Naive thymus-derived CD8-positive, alpha-beta T cell (primary cell): ENCODE measurements at regions not wholly inside any gene's neighbourhood (a gene's known extent, or its start where the extent isn't known, plus 50 kb on each side); places are given as distances from the start of the nearest gene placed in this dataset.
"Not testable (repeated sequence)": the region's sequence is repeated elsewhere in the genome, so short reads cannot be mapped to it uniquely, and the experiment has no call there.

Source experiments
- ATAC-seq, 2 donors: fragments of 150-1000 bp; cut with Tn5 transposase in 1 of 2; sonication (Bioruptor Pico), chemical (Tn5 transposase) in 1 of 2; 1 replicate in 1 of 2; 2 replicates in 1 of 2; pipeline ENCODE4 v1.10.0; 2021; ENCODE audit warnings: mild to moderate bottlenecking in 2 of 2, moderate library complexity in 2 of 2
- POLR2A ChIA-PET: fragments of 350-600 bp; sonication (Branson Sonifier 250); formaldehyde crosslinking; loops from one replicate; lab custom pipeline; 2021; ENCODE audit warnings: antibody characterized with exemption; lab: Charles Lee
- DNase-seq, 10 donors: peaks; one replicate each; pipeline versions ENCODE4 v3.0.0 to v3.0.0-alpha.2; 2020 to 2022
- H3K27ac Mint-ChIP-seq, 10 donors: one replicate each; pipeline ENCODE4 v1.8.0; 2020 to 2022; ENCODE audit warnings: mild to moderate bottlenecking in 10 of 10, mixed read lengths in 10 of 10, moderate library complexity in 4 of 10, inconsistent platforms in 1 of 10
- H3K27me3 Mint-ChIP-seq, 5 donors: one replicate each; pipeline ENCODE4 v1.8.0; 2021 to 2022; ENCODE audit warnings: mixed read lengths in 5 of 5
- H3K36me3 Mint-ChIP-seq, 3 donors: one replicate each; pipeline ENCODE4 v1.8.0; 2020 to 2022; ENCODE audit warnings: mixed read lengths in 3 of 3, mild to moderate bottlenecking in 2 of 3, inconsistent platforms in 1 of 3
- H3K4me1 Mint-ChIP-seq, 4 donors: one replicate each; pipeline ENCODE4 v1.8.0; 2021 to 2022; ENCODE audit warnings: mixed read lengths in 4 of 4
- H3K4me3 Mint-ChIP-seq, 10 donors: one replicate each; pipeline ENCODE4 v1.8.0; 2020 to 2022; ENCODE audit warnings: mild to moderate bottlenecking in 10 of 10, mixed read lengths in 10 of 10, moderate library complexity in 6 of 10, inconsistent platforms in 1 of 10
- H3K9me3 Mint-ChIP-seq, 9 donors: one replicate each; pipeline ENCODE4 v1.8.0; 2020 to 2022; ENCODE audit warnings: mixed read lengths in 9 of 9, mild to moderate bottlenecking in 3 of 9, inconsistent platforms in 1 of 9, moderate library complexity in 1 of 9

GRCh38 chr2:167752734-167753133 is 494.7 kb downstream of the STK39 start:
- peaks cover 0 to 2% (median 0%) of the 10 kb centered on the region in 9 donors for H3K9me3 Mint-ChIP-seq
- POLR2A ChIA-PET = no interaction called here

GRCh38 chr2:167750675-167751074 is 496.7 kb downstream of the STK39 start:
- POLR2A ChIA-PET = no interaction called here
- peaks cover 1 to 15% (median 9%) of the 10 kb centered on the region in 5 donors for H3K27me3 Mint-ChIP-seq

More at GRCh38 chr2:167752734-167753133, 494.7 kb downstream of the STK39 start:
- Mint-ChIP-seq H3K36me3 (no peaks in the 10 kb centered on the region), H3K27me3 (peaks cover 0 to 8% (median 2%) of the 10 kb centered on the region in 5 donors), H3K4me3 (no peak overlapping the region), H3K27ac (no peak overlapping the region), H3K4me1 (no peaks in the 10 kb centered on the region)
- no peak for ATAC-seq
- DNase-seq = no peak

GRCh38 chr2:167749660-167750059 is 497.7 kb downstream of the STK39 start:
- ATAC-seq (no peak), DNase-seq (no peak)
- Mint-ChIP-seq H3K27ac (no peak overlapping the region), H3K9me3 (peaks cover 0 to 2% (median 0%) of the 10 kb centered on the region in 9 donors), H3K4me3 (no peak overlapping the region), H3K27me3 (peaks cover 1 to 20% (median 10%) of the 10 kb centered on the region in 5 donors), H3K4me1 (no peaks in the 10 kb centered on the region), H3K36me3 (no peaks in the 10 kb centered on the region)
- POLR2A ChIA-PET = no interaction called here

More at GRCh38 chr2:167750675-167751074, 496.7 kb downstream of the STK39 start:
- no peak overlapping the region for H3K27ac Mint-ChIP-seq
- H3K4me1 Mint-ChIP-seq = no peaks in the 10 kb centered on the region
- ATAC-seq (no peak), DNase-seq (no peak)
- H3K36me3 Mint-ChIP-seq = no peaks in the 10 kb centered on the region
- peaks cover 0 to 2% (median 0%) of the 10 kb centered on the region in 9 donors for H3K9me3 Mint-ChIP-seq
- H3K4me3 Mint-ChIP-seq = no peak overlapping the region

GRCh38 chr2:167749016-167749415 is 498.4 kb downstream of the STK39 start:
- Mint-ChIP-seq H3K27me3 (peaks cover 1 to 20% (median 10%) of the 10 kb centered on the region in 5 donors), H3K4me1 (no peaks in the 10 kb centered on the region), H3K4me3 (no peak overlapping the region), H3K9me3 (peaks cover 0 to 2% (median 0%) of the 10 kb centered on the region in 9 donors), H3K36me3 (no peaks in the 10 kb centered on the region), H3K27ac (no peak overlapping the region)
- no peak for ATAC-seq
- POLR2A ChIA-PET = no interaction called here
- no peak for DNase-seq

- Mint-ChIP-seq H3K4me1 (no peaks in the 10 kb centered on the region), H3K36me3 (no peaks in the 10 kb centered on the region), H3K9me3 (peaks cover 0 to 2% (median 0%) of the 10 kb centered on the region in 9 donors), H3K4me3 (no peak overlapping the region), H3K27ac (no peak overlapping the region), H3K27me3 (peaks cover 1 to 20% (median 10%) of the 10 kb centered on the region in 5 donors)
- no peak for ATAC-seq
- POLR2A ChIA-PET = no interaction called here
- DNase-seq = no peak
Measured at GRCh38 chr2:167748536-167748935, 498.9 kb downstream of the STK39 start.

GRCh38 chr2:167745667-167746066 is 501.7 kb downstream of the STK39 start:
- Mint-ChIP-seq H3K27me3 (peaks cover 0 to 20% (median 7%) of the 10 kb centered on the region in 5 donors), H3K27ac (no peak overlapping the region), H3K4me1 (no peaks in the 10 kb centered on the region), H3K36me3 (no peaks in the 10 kb centered on the region), H3K4me3 (no peak overlapping the region), H3K9me3 (peaks cover 0 to 4% (median 0%) of the 10 kb centered on the region in 9 donors)
- POLR2A ChIA-PET = no interaction called here
- ATAC-seq (no peak), DNase-seq (no peak)

- H3K36me3 Mint-ChIP-seq, H3K9me3 Mint-ChIP-seq, H3K27me3 Mint-ChIP-seq, H3K4me1 Mint-ChIP-seq, DNase-seq, H3K27ac Mint-ChIP-seq, POLR2A ChIA-PET, H3K4me3 Mint-ChIP-seq, ATAC-seq: not testable (repeated sequence)
Measured at GRCh38 chr2:167739921-167740320, 507.5 kb downstream of the STK39 start.

GRCh38 chr2:167733747-167734146 is 513.6 kb downstream of the STK39 start:
- H3K9me3 Mint-ChIP-seq = peaks cover 0 to 2% (median 0%) of the 10 kb centered on the region in 9 donors
- no peaks in the 10 kb centered on the region for H3K4me1 Mint-ChIP-seq
- ATAC-seq (no peak), DNase-seq (no peak)
- H3K4me3 Mint-ChIP-seq = no peak overlapping the region
- H3K27ac Mint-ChIP-seq = no peak overlapping the region
- POLR2A ChIA-PET = no interaction called here
- H3K27me3 Mint-ChIP-seq = peaks cover 0 to 8% (median 3%) of the 10 kb centered on the region in 5 donors
- H3K36me3 Mint-ChIP-seq = no peaks in the 10 kb centered on the region

- H3K27me3 Mint-ChIP-seq = peaks cover 0 to 7% (median 3%) of the 10 kb centered on the region in 5 donors
- no peak overlapping the region for H3K4me3 Mint-ChIP-seq
- POLR2A ChIA-PET = no interaction called here
- no peaks in the 10 kb centered on the region for H3K4me1 Mint-ChIP-seq
- H3K27ac Mint-ChIP-seq = no peak overlapping the region
- DNase-seq (no peak), ATAC-seq (no peak)
- H3K36me3 Mint-ChIP-seq = no peaks in the 10 kb centered on the region
- H3K9me3 Mint-ChIP-seq = peaks cover 0 to 2% (median 0%) of the 10 kb centered on the region in 9 donors
Measured at GRCh38 chr2:167732326-167732725, 515.1 kb downstream of the STK39 start.

GRCh38 chr2:167729911-167730310 is 517.5 kb downstream of the STK39 start:
- DNase-seq (no peak), ATAC-seq (no peak)
- Mint-ChIP-seq H3K27ac (no peak overlapping the region), H3K27me3 (peaks cover 0 to 10% (median 0%) of the 10 kb centered on the region in 5 donors), H3K4me3 (no peak overlapping the region), H3K36me3 (no peaks in the 10 kb centered on the region), H3K4me1 (no peaks in the 10 kb centered on the region), H3K9me3 (peaks cover 0 to 2% (median 0%) of the 10 kb centered on the region in 9 donors)
- POLR2A ChIA-PET = no interaction called here

GRCh38 chr2:167726788-167727187 is 520.6 kb downstream of the STK39 start:
- H3K4me3 Mint-ChIP-seq = no peak overlapping the region
- no peaks in the 10 kb centered on the region for H3K4me1 Mint-ChIP-seq
- ATAC-seq (no peak), DNase-seq (no peak)
- H3K27ac Mint-ChIP-seq = no peak overlapping the region
- POLR2A ChIA-PET = no interaction called here
- no peaks in the 10 kb centered on the region for H3K36me3 Mint-ChIP-seq
- peaks cover 0 to 5% (median 0%) of the 10 kb centered on the region in 5 donors for H3K27me3 Mint-ChIP-seq
- H3K9me3 Mint-ChIP-seq = peaks cover 0 to 2% (median 0%) of the 10 kb centered on the region in 9 donors

GRCh38 chr2:167721593-167721992 is 525.8 kb downstream of the STK39 start:
- Mint-ChIP-seq H3K9me3 (peaks cover 0 to 2% (median 0%) of the 10 kb centered on the region in 9 donors), H3K27ac (no peak overlapping the region), H3K36me3 (no peaks in the 10 kb centered on the region), H3K27me3 (peaks cover 0 to 6% (median 1%) of the 10 kb centered on the region in 5 donors), H3K4me1 (no peaks in the 10 kb centered on the region), H3K4me3 (no peak overlapping the region)
- ATAC-seq (no peak), DNase-seq (no peak)
- POLR2A ChIA-PET = no interaction called here

GRCh38 chr2:167719410-167719809 is 528.0 kb downstream of the STK39 start:
- H3K27me3 Mint-ChIP-seq = peaks cover 0 to 3% (median 1%) of the 10 kb centered on the region in 5 donors
- peaks cover 0 to 4% (median 0%) of the 10 kb centered on the region in 3 donors for H3K36me3 Mint-ChIP-seq
- DNase-seq (no peak), ATAC-seq (no peak)
- POLR2A ChIA-PET = no interaction called here
- H3K4me3 Mint-ChIP-seq = no peak overlapping the region
- no peaks in the 10 kb centered on the region for H3K4me1 Mint-ChIP-seq
- peaks cover 0 to 6% (median 0%) of the 10 kb centered on the region in 9 donors for H3K9me3 Mint-ChIP-seq
- no peak overlapping the region for H3K27ac Mint-ChIP-seq

- H3K4me1 Mint-ChIP-seq = no peaks in the 10 kb centered on the region
- ATAC-seq (no peak), DNase-seq (no peak)
- H3K27ac Mint-ChIP-seq = no peak overlapping the region
- H3K27me3 Mint-ChIP-seq = peaks cover 0 to 3% (median 1%) of the 10 kb centered on the region in 5 donors
- peaks cover 0 to 6% (median 0%) of the 10 kb centered on the region in 9 donors for H3K9me3 Mint-ChIP-seq
- peaks cover 0 to 4% (median 0%) of the 10 kb centered on the region in 3 donors for H3K36me3 Mint-ChIP-seq
- POLR2A ChIA-PET = no interaction called here
- no peak overlapping the region for H3K4me3 Mint-ChIP-seq
Measured at GRCh38 chr2:167718560-167718959, 528.8 kb downstream of the STK39 start.
